OCI-LY7 (cell line): ENCODE measurements at regions not wholly inside any gene's neighbourhood (a gene's known extent, or its start where the extent isn't known, plus 50 kb on each side); places are given as distances from the start of the nearest gene placed in this dataset.

Experiments used
- BruUV-seq: library from RNA; stranded (reverse); fragments of 400-500 nt; replicated peaks from 2 replicates; lab custom pipeline; 2021; lab: Mats Ljungman, UMichigan
- CTCF ChIA-PET: fragments of 300-600 bp; sonication (Branson Sonifier 250); formaldehyde crosslinking; loops from one replicate; lab custom pipeline; 2022; ENCODE audit warnings: antibody characterized with exemption; ENCODE audit not compliant: unreplicated experiment; lab: Charles Lee
- POLR2A ChIA-PET: fragments of 300-600 bp; sonication (Branson Sonifier 250); formaldehyde crosslinking; loops from one replicate; lab custom pipeline; 2022; ENCODE audit warnings: antibody characterized with exemption; lab: Charles Lee
- DNase-seq: peaks from one replicate; pipeline ENCODE4 v3.0.0-alpha.2; 2015; ENCODE audit warnings: low spot score
- H2AFZ ChIP-seq: fragments of 200-600 bp; sonication (generic), shearing (Covaris generic); 2 replicates; pipeline ENCODE4 v1.6.1; 2014; ENCODE audit warnings: mild to moderate bottlenecking, antibody characterized with exemption, low read length, moderate library complexity
- H3K27ac ChIP-seq: fragments of 200-600 bp; sonication (generic); 2 replicates; pipeline ENCODE4 v1.5.1; 2014; ENCODE audit warnings: mixed run types, low read depth, mild to moderate bottlenecking, moderate library complexity, low read length, inconsistent platforms; ENCODE audit not compliant: poor library complexity, severe bottlenecking
- H3K36me3 ChIP-seq: fragments of 200-600 bp; sonication (generic); 2 replicates; pipeline ENCODE4 v1.6.1; 2014; ENCODE audit warnings: mild to moderate bottlenecking, antibody characterized with exemption, low read length, moderate library complexity, mixed read lengths; ENCODE audit not compliant: insufficient read depth
- H3K4me1 ChIP-seq: fragments of 200-600 bp; sonication (generic); 2 replicates; pipeline ENCODE4 v1.5.1; 2014; ENCODE audit warnings: mild to moderate bottlenecking, low read length; ENCODE audit not compliant: insufficient read depth, poor library complexity, severe bottlenecking
- H3K4me2 ChIP-seq: fragments of 200-600 bp; sonication (generic); 2 replicates; pipeline ENCODE4 v1.6.1; 2014; ENCODE audit warnings: mild to moderate bottlenecking, low read length
- H3K4me3 ChIP-seq: fragments of 200-600 bp; sonication (generic); 2 replicates; pipeline ENCODE4 v1.5.1; 2014; ENCODE audit warnings: mild to moderate bottlenecking, low read depth, low read length; ENCODE audit not compliant: poor library complexity, severe bottlenecking
- H3K79me2 ChIP-seq: fragments of 200-600 bp; sonication (generic); 2 replicates; pipeline ENCODE4 v1.6.1; 2016; ENCODE audit warnings: low read depth, mild to moderate bottlenecking, low read length, moderate library complexity, mixed read lengths; ENCODE audit not compliant: insufficient read depth
- H3K9me2 ChIP-seq: fragments of 200-600 bp; sonication (generic); 2 replicates; pipeline ENCODE4 v1.6.1; 2016; ENCODE audit warnings: mild to moderate bottlenecking, low read length, mixed read lengths; ENCODE audit not compliant: insufficient read depth
- H3K9me3 ChIP-seq: fragments of 200-600 bp; sonication (generic); 2 replicates; pipeline ENCODE4 v1.6.1; 2014; ENCODE audit warnings: mild to moderate bottlenecking, mixed run types, low read length, mixed read lengths
- H4K20me1 ChIP-seq: fragments of 200-600 bp; sonication (generic); 2 replicates; pipeline ENCODE4 v1.6.1; 2014; ENCODE audit warnings: mild to moderate bottlenecking, antibody characterized with exemption, low read length, moderate library complexity, mixed read lengths; ENCODE audit not compliant: insufficient read depth
- CTCF ChIP-seq: fragments of 200-600 bp; sonication (generic); conservative IDR thresholded peaks from 2 replicates; pipeline ENCODE4 v1.5.1; 2014; ENCODE audit warnings: mild to moderate bottlenecking, antibody characterized with exemption, low read length, moderate library complexity, mixed read lengths
- EZH2phosphoT487 ChIP-seq: fragments of 200-600 bp; sonication (generic); IDR thresholded peaks from 2 replicates; pipeline ENCODE4 v1.6.1; 2018; ENCODE audit warnings: low read depth, borderline replicate concordance, mild to moderate bottlenecking, mixed run types, antibody characterized with exemption, low read length, moderate library complexity, mixed read lengths
- intact Hi-C: fragments of 100-400 bp; cut with micrococcal nuclease; formaldehyde crosslinking; loops from one replicate; pipeline ENCODE4 v1.10.0; 2022; ENCODE audit not compliant: unreplicated experiment

GRCh38 chrY:7182591-7182990, 271.0 kb upstream of the AMELY start:
- no peak overlapping the region for H3K4me2 ChIP-seq
- no peak overlapping the region for H3K27ac ChIP-seq
- H3K4me3 ChIP-seq, result no peak overlapping the region
- H3K36me3 ChIP-seq, result no peaks in the 10 kb centered on the region
- no TSS peak for BruUV-seq
- no peak overlapping the region for H2AFZ ChIP-seq
- ChIA-PET CTCF (no interaction called here), POLR2A (no interaction called here)
- H3K9me2 ChIP-seq, result no peaks in the 10 kb centered on the region
- no peak for TF ChIP-seq CTCF
- no peak for TF ChIP-seq EZH2phosphoT487
- H3K79me2 ChIP-seq, result no peaks in the 10 kb centered on the region
- intact Hi-C loops, result no loop called here
- no peak for DNase-seq
- H3K9me3 ChIP-seq, result no peaks in the 10 kb centered on the region
- no peaks in the 10 kb centered on the region for H4K20me1 ChIP-seq
- no peaks in the 10 kb centered on the region for H3K4me1 ChIP-seq

GRCh38 chrY:7177631-7178030, 266.1 kb upstream of the AMELY start:
- Histone ChIP-seq H3K79me2 (no peaks in the 10 kb centered on the region), H3K4me3 (no peak overlapping the region), H3K9me2 (no peaks in the 10 kb centered on the region), H3K4me1 (no peaks in the 10 kb centered on the region), H3K9me3 (no peaks in the 10 kb centered on the region), H3K27ac (no peak overlapping the region), H3K36me3 (no peaks in the 10 kb centered on the region), H2AFZ (no peak overlapping the region), H3K4me2 (no peak overlapping the region), H4K20me1 (no peaks in the 10 kb centered on the region)
- ChIA-PET POLR2A (no interaction called here), CTCF (no interaction called here)
- DNase-seq, result no peak
- BruUV-seq, result no TSS peak
- intact Hi-C loops, result no loop called here
- TF ChIP-seq CTCF (no peak), EZH2phosphoT487 (no peak)

GRCh38 chrY:7169475-7169874, 257.9 kb upstream of the AMELY start:
- Histone ChIP-seq H3K79me2 (no peaks in the 10 kb centered on the region), H3K9me2 (no peaks in the 10 kb centered on the region), H3K4me3 (no peak overlapping the region), H3K36me3 (no peaks in the 10 kb centered on the region), H2AFZ (no peak overlapping the region), H3K4me2 (no peak overlapping the region), H3K4me1 (no peaks in the 10 kb centered on the region), H3K27ac (no peak overlapping the region), H4K20me1 (no peaks in the 10 kb centered on the region), H3K9me3 (no peaks in the 10 kb centered on the region)
- POLR2A ChIA-PET, result interaction anchor here (0.6 to 0.9 kb wide), 2 partner anchors 19 to 170 kb away, joined by 3 read pairs; no protein-coding TSS in a partner anchor
- intact Hi-C loops, result no loop called here
- no peak for DNase-seq
- no TSS peak for BruUV-seq
- no peak for TF ChIP-seq CTCF
- TF ChIP-seq EZH2phosphoT487, result no peak
- CTCF ChIA-PET, result no interaction called here
